KMS-11 (cell line): ENCODE measurements at regions not wholly inside any gene's neighbourhood (a gene's known extent, or its start where the extent isn't known, plus 50 kb on each side); places are given as distances from the start of the nearest gene placed in this dataset.
"Not testable (repeated sequence)": the region's sequence is repeated elsewhere in the genome, so short reads cannot be mapped to it uniquely, and the experiment has no call there.

Source experiments
- H2AFZ ChIP-seq: fragments of 200-600 bp; sonication (generic); 2 replicates; pipeline ENCODE4 v1.6.1; 2016; ENCODE audit warnings: antibody characterized with exemption, mixed run types, low read depth
- H3K27ac ChIP-seq: fragments of 200-600 bp; sonication (generic); 2 replicates; pipeline ENCODE4 v1.6.1; 2016; ENCODE audit warnings: mild to moderate bottlenecking, mixed run types
- H3K27me3 ChIP-seq: fragments of 200-600 bp; sonication (generic); 2 replicates; pipeline ENCODE4 v1.6.1; 2017; ENCODE audit warnings: mild to moderate bottlenecking, low read depth, mixed run types, moderate library complexity; ENCODE audit not compliant: insufficient read depth
- H3K36me3 ChIP-seq: fragments of 200-600 bp; sonication (generic); 2 replicates; pipeline ENCODE4 v1.6.1; 2017; ENCODE audit warnings: mild to moderate bottlenecking, mixed run types; ENCODE audit not compliant: insufficient read depth
- H3K4me1 ChIP-seq: fragments of 200-600 bp; sonication (generic); 2 replicates; pipeline ENCODE4 v1.6.1; 2016; ENCODE audit warnings: mild to moderate bottlenecking, low read depth, mixed run types; ENCODE audit not compliant: poor library complexity, severe bottlenecking
- H3K4me2 ChIP-seq: fragments of 200-600 bp; sonication (generic); 2 replicates; pipeline ENCODE4 v1.7.0; 2016; ENCODE audit warnings: mild to moderate bottlenecking, mixed run types
- H3K4me3 ChIP-seq: fragments of 200-600 bp; sonication (generic); IDR thresholded peaks from 2 replicates; pipeline ENCODE4 v1.6.1; 2017; ENCODE audit warnings: low read depth, low read length, mixed read lengths; ENCODE audit not compliant: insufficient read depth
- H3K79me2 ChIP-seq: fragments of 200-600 bp; sonication (generic); 2 replicates; pipeline ENCODE4 v1.6.1; 2016; ENCODE audit warnings: low read depth, mixed run types; ENCODE audit not compliant: insufficient read depth
- H3K9ac ChIP-seq: fragments of 200-600 bp; sonication (generic); 2 replicates; pipeline ENCODE4 v1.6.1; 2016; ENCODE audit warnings: mild to moderate bottlenecking, mixed run types
- H4K20me1 ChIP-seq: fragments of 200-600 bp; sonication (generic); 2 replicates; pipeline ENCODE4 v1.6.1; 2016; ENCODE audit warnings: mild to moderate bottlenecking, mixed run types; ENCODE audit not compliant: insufficient read depth
- CTCF ChIP-seq: fragments of 200-600 bp; sonication (generic); conservative IDR thresholded peaks from 2 replicates; pipeline ENCODE4 v1.6.1; 2017; ENCODE audit warnings: low read depth, mild to moderate bottlenecking, antibody characterized with exemption, low read length, moderate library complexity, mixed read lengths

- H2AFZ ChIP-seq, result no peak overlapping the region
These were observed 545.0 kb downstream of the SLCO4C1 start for GRCh38 chr5:101751105-101751504.

GRCh38 chr5:101743000-101743399 lies 553.1 kb downstream of the SLCO4C1 start:
- H3K4me2 ChIP-seq, H3K4me3 ChIP-seq, H3K9ac ChIP-seq, H3K27ac ChIP-seq, H3K4me1 ChIP-seq, H3K79me2 ChIP-seq, H4K20me1 ChIP-seq, H3K27me3 ChIP-seq, H3K36me3 ChIP-seq, H2AFZ ChIP-seq: not testable (repeated sequence)

More at GRCh38 chr5:101751105-101751504, 545.0 kb downstream of the SLCO4C1 start:
- Histone ChIP-seq H3K27ac (no peak overlapping the region), H3K4me3 (no peak overlapping the region), H3K79me2 (no peaks in the 10 kb centered on the region), H4K20me1 (no peaks in the 10 kb centered on the region), H3K4me2 (no peak overlapping the region), H3K9ac (no peak overlapping the region), H3K4me1 (no peaks in the 10 kb centered on the region), H3K27me3 (no peaks in the 10 kb centered on the region), H3K36me3 (no peaks in the 10 kb centered on the region)
- TF ChIP-seq CTCF, result no peak

GRCh38 chr5:101728933-101729332 lies 567.2 kb downstream of the SLCO4C1 start:
- no peaks in the 10 kb centered on the region for H3K27me3 ChIP-seq
- H3K4me2 ChIP-seq, result no peak overlapping the region
- no peak overlapping the region for H3K4me3 ChIP-seq
- H4K20me1 ChIP-seq, result no peaks in the 10 kb centered on the region
- H3K36me3 ChIP-seq, result no peaks in the 10 kb centered on the region
- H3K27ac ChIP-seq, result no peak overlapping the region
- H3K79me2 ChIP-seq, result no peaks in the 10 kb centered on the region
- H3K4me1 ChIP-seq, result no peaks in the 10 kb centered on the region
- no peak overlapping the region for H2AFZ ChIP-seq
- 0 out of 2 replicates have a peak, but pooled peaks have one; percentile 17 for TF ChIP-seq CTCF
- no peak overlapping the region for H3K9ac ChIP-seq

GRCh38 chr5:101721543-101721942 lies 574.5 kb downstream of the SLCO4C1 start:
- no peaks in the 10 kb centered on the region for H3K27me3 ChIP-seq
- no peaks in the 10 kb centered on the region for H3K79me2 ChIP-seq
- no peak overlapping the region for H3K4me2 ChIP-seq
- H3K27ac ChIP-seq, result no peak overlapping the region
- H2AFZ ChIP-seq, result no peak overlapping the region
- no peak overlapping the region for H3K9ac ChIP-seq
- H3K4me3 ChIP-seq, result no peak overlapping the region
- H3K4me1 ChIP-seq, result no peaks in the 10 kb centered on the region
- H4K20me1 ChIP-seq, result no peaks in the 10 kb centered on the region
- no peaks in the 10 kb centered on the region for H3K36me3 ChIP-seq
- TF ChIP-seq CTCF, result no peak

GRCh38 chr5:101720033-101720432 lies 576.1 kb downstream of the SLCO4C1 start:
- no peak overlapping the region for H2AFZ ChIP-seq
- no peaks in the 10 kb centered on the region for H3K27me3 ChIP-seq
- H3K9ac ChIP-seq, result no peak overlapping the region
- H3K4me1 ChIP-seq, result no peaks in the 10 kb centered on the region
- TF ChIP-seq CTCF, result no peak
- no peak overlapping the region for H3K27ac ChIP-seq
- no peaks in the 10 kb centered on the region for H4K20me1 ChIP-seq
- H3K79me2 ChIP-seq, result no peaks in the 10 kb centered on the region
- H3K4me3 ChIP-seq, result no peak overlapping the region
- H3K36me3 ChIP-seq, result no peaks in the 10 kb centered on the region
- no peak overlapping the region for H3K4me2 ChIP-seq
